CD4-positive, alpha-beta T cell treated with Interferon alpha-2 for 1 hour (primary cell): ENCODE measurements at regions not wholly inside any gene's neighbourhood (a gene's known extent, or its start where the extent isn't known, plus 50 kb on each side); places are given as distances from the start of the nearest gene placed in this dataset.

ENCODE experiments used
- DNase-seq, 2 donors: peaks; one replicate each; pipeline ENCODE4 v3.0.0-alpha.2; 2020 to 2022

GRCh38 chr7:16051561-16052255, 365.2 kb upstream of the MEOX2 start:
- no peak for DNase-seq

DNA sequence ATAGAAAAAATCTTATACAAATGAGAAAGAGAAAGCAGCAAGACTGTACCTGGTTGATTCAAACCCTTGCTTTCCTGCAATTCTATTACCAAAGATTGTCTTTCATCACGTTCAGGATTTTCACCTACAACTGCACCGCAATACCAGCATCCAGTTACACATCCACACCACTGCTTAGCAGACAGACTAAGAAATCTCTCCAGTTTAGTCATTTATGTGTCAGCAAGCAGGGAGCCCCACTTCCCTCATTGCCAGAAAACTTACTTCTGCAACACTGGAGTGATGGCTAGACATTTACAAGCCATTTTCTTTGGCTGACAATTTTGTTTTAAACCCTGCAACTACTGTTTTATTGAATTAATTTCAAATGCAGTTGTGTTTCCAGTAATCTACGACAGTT, 359.6 kb upstream of the MEOX2 start:
- DNase-seq = no peak

GRCh38 chr7:16045296-16045695, 358.8 kb upstream of the MEOX2 start:
- no peak for DNase-seq

DNA sequence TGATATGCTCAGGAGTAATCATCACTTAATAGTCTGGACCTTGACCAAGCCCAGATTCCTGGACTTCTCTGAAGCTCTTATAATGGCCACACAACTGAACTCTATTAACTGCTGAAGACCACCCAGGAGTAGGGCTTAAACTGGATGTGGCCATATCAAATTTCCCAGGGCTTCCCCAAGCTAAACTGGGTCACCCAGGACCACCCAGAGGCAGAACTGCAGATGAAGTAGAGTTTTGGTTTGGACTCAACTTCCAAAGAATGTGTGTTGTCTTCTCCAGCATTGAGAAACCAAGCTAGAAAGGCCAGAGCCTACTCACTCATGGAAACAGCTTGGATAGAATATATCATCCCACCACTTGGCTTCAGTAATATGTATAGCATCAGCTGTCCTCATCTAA, 358.2 kb upstream of the MEOX2 start:
- no peak for DNase-seq

GRCh38 chr7:16040346-16040745, 353.9 kb upstream of the MEOX2 start:
- DNase-seq = no peak

GRCh38 chr7:16038906-16039305, 352.4 kb upstream of the MEOX2 start:
- DNase-seq = no peak

DNA sequence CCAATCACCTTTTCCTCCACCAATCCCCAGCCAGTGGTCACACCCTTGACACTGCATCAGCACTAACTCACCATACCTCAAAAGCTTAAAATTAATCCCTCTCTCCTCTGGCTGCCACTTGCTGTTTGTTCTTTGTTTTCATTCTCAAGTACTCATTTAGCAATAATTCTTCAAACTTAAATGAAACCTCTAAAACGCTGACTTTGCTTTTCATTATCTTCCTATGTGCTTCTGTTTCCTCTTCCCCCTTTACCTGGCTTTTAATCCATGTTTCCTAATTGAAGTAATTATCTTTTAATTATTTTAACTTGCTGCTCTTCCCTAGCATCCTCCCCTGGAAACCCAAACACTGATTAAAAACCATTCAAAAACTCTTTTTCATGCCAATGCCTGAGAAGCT, 348.9 kb upstream of the MEOX2 start:
- no peak for DNase-seq

- DNase-seq = no peak
Observed at GRCh38 chr7:16034866-16035265, 348.4 kb upstream of the MEOX2 start.

GRCh38 chr7:16034353-16034752, 347.9 kb upstream of the MEOX2 start:
- DNase-seq = no peak

GRCh38 chr7:16033233-16033632, 346.8 kb upstream of the MEOX2 start:
- no peak for DNase-seq

DNA sequence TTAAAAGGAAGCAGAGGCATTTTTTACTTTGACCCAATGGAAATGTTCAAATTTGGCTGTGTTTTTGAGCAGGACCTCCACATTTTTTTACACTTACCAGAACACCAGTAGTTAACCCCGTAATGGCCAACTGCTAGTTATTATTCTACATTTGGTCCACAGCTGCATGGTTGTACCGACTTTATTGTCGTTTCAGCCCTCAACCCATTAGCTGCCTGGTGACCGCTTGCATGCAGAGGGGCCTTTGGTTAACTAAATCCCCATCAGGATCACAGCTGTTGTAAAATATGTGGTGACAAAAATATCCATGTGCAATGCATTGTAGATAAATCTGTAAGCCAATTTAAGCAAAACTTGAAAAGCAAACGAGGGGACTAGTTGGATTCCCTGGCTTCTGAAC, 342.2 kb upstream of the MEOX2 start:
- no peak for DNase-seq

DNA sequence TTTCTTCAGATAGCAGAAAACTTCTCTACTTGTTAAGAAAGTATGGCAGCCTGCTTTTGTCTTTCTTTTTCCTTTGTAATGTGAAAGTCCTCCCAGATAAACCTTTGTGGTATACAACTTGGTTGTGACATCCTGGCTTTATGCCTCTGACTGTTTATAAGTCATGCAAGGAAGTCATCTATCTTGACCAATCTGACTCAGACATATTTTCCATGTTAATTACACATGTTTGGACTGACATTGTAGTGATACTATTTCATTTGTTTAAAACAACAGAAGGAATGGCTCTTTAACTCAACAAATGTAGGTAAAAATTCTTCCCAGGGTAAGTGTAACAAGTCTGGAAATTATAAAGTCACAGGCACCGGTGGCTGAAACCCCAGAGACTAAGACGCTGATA, 341.6 kb upstream of the MEOX2 start:
- no peak for DNase-seq

DNA sequence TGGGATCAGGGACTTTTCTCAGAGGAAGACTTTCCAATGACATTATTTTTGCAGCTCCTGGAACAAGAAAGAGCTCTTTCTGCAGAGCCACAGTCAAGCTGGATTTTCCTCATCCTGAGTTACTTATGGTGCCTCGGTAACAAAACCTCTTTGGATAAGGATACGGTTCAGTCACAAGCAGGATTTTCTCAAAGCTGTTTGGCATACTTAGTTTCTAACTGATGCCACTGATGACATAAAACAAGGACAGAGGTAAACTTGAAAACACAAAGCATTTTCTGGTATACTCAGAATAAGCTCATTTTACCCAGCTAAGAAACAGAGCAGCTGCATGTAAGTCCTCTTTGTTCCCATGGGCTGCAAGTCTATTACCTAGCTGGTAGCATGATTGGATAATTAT, 340.9 kb upstream of the MEOX2 start:
- DNase-seq = no peak

- no peak for DNase-seq
Observed at GRCh38 chr7:16026253-16027020, 340.0 kb upstream of the MEOX2 start.

GRCh38 chr7:16025696-16026095, 339.2 kb upstream of the MEOX2 start:
- no peak for DNase-seq

- DNase-seq = no peak
Observed at GRCh38 chr7:16023503-16023902, 337.0 kb upstream of the MEOX2 start.

DNA sequence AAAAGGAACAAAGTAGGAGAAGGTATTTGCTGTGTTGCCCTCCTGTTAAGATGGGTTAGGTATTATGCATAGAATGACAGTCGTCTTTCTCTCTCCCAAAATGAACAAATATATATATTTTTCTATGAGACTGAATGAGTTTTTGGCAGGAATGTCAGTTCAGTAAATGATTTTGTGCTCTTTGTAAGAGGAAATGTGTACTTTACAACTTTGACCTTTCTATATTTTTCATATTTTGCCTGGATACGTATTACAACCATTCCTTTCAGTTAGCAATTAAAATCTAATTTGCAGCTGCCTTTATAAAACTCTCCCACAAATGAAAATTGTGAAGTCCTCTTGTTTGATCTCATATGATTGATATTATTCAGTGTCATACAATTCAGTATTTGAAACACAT, 336.6 kb upstream of the MEOX2 start:
- no peak for DNase-seq

- DNase-seq = no peak
Observed at GRCh38 chr7:16021851-16022250, 335.4 kb upstream of the MEOX2 start.

DNA sequence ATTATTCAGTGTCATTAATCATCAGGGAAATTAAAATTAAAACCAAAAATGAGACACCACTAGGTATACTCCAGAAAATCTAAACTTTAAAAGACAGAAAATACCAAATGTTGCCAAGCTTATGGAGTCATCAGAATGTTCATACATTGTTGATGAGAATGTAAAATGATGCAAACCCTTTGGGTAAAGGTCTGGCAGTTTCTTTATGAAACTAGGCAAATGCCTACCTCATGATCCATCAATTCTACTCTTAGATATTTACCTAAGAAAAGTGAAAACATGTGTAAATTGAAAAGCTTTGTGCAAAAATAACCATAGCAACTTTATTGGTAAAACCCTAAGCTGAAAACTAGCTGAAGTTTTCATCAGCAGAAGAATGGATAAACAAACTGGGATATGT, 329.5 kb upstream of the MEOX2 start:
- DNase-seq = no peak

DNA sequence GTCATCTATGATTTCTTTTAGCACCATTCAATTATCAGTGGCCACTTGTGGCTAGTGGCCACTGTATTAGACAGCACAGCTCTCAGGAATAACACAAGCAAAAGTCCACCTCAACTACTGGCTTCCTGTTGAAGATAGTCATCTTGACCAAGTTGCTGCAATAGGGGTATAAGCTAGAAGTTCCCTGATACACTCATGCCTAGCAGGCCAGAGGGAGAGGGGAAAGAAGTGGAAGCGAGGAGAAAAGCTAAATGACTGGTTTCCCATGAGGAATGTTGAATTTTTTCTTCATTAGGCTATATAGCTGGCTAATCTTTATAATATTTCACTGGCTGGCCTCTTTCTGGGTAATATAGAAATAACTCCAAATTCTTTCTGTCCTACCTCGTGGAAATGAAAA, 327.5 kb upstream of the MEOX2 start:
- no peak for DNase-seq

- no peak for DNase-seq
Observed at GRCh38 chr7:16007911-16008310, 321.4 kb upstream of the MEOX2 start.

- DNase-seq = no peak
Observed at GRCh38 chr7:16004702-16005101, 318.2 kb upstream of the MEOX2 start.

- DNase-seq = no peak
Observed at GRCh38 chr7:16001477-16001876, 315.0 kb upstream of the MEOX2 start.

DNA sequence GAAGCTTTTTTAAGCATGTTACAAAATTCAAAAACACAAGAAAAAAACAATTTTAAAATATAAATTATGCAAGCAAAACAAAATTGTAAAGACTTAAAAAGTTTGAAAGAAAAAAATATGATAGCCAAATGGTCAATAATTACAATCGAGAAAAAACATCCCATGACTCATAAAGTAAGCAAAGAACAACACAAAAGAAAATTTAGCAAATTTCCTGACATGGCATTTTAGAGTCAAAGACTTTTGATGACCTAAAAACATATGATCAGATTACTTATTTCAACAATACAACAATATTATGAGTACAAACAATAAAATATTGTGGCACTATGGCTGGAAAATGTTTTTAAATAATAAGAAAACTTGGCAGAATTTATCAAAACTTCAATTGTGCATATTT, 312.1 kb upstream of the MEOX2 start:
- no peak for DNase-seq

DNA sequence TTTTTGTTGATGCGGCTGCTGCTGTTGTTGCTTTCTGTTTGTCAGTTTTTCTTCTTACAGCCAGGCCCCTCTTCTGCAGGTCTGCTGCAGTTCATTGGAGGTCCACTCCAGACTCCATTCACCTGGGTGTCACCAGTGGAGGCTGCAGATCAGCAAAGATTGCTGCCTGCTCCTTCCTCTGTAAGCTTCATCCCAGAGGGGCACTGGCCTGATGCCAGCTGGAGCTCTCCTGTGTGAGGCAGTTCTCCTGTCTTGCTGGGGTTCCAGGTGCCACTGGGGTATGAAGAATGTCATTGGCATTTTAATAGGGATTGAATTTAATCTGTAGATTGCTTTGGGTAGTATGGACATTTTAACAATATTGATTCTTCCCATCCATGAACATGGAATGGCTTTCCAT, 308.5 kb upstream of the MEOX2 start:
- no peak for DNase-seq
